CD1c-positive myeloid dendritic cell (primary cell): ENCODE measurements at regions not wholly inside any gene's neighbourhood (a gene's known extent, or its start where the extent isn't known, plus 50 kb on each side); places are given as distances from the start of the nearest gene placed in this dataset.
"Not testable (repeated sequence)": the region's sequence is repeated elsewhere in the genome, so short reads cannot be mapped to it uniquely, and the experiment has no call there.

ENCODE experiments used
- DNase-seq: peaks from one replicate; pipeline ENCODE4 v3.0.0-alpha.2; 2016; ENCODE audit errors: extremely low spot score

- no peak for DNase-seq
Measured at GRCh38 chr5:17978954-17979353, 344.7 kb downstream of the TAF11L14 start.

GRCh38 chr5:17982626-17983025 is 348.4 kb downstream of the TAF11L14 start:
- DNase-seq = not testable (repeated sequence)

GRCh38 chr5:17989036-17989435 is 354.8 kb downstream of the TAF11L14 start:
- no peak for DNase-seq

GRCh38 chr5:17989567-17990563 is 355.6 kb downstream of the TAF11L14 start:
- DNase-seq = no peak

GRCh38 chr5:17991775-17992174 is 357.5 kb downstream of the TAF11L14 start:
- no peak for DNase-seq

- no peak for DNase-seq
Measured at GRCh38 chr5:17992291-17992690, 358.0 kb downstream of the TAF11L14 start.

GRCh38 chr5:17995997-17996396 is 361.7 kb downstream of the TAF11L14 start:
- DNase-seq = no peak

GRCh38 chr5:17999858-18000257 is 365.6 kb downstream of the TAF11L14 start:
- DNase-seq = no peak

GRCh38 chr5:18000744-18001143 is 366.5 kb downstream of the TAF11L14 start:
- no peak for DNase-seq

- DNase-seq = no peak
Measured at GRCh38 chr5:18003312-18003711, 369.1 kb downstream of the TAF11L14 start.

GRCh38 chr5:18003784-18004183 is 369.5 kb downstream of the TAF11L14 start:
- DNase-seq = no peak

- DNase-seq = not testable (repeated sequence)
Measured at GRCh38 chr5:18006235-18006634, 372.0 kb downstream of the TAF11L14 start.

- no peak for DNase-seq
Measured at GRCh38 chr5:18008940-18009339, 374.7 kb downstream of the TAF11L14 start.

- no peak for DNase-seq
Measured at GRCh38 chr5:18010053-18010452, 375.8 kb downstream of the TAF11L14 start.

GRCh38 chr5:18018472-18018871 is 384.2 kb downstream of the TAF11L14 start:
- no peak for DNase-seq

- DNase-seq = no peak
Measured at GRCh38 chr5:18023275-18023674, 389.0 kb downstream of the TAF11L14 start.

GRCh38 chr5:18023986-18024385 is 389.7 kb downstream of the TAF11L14 start:
- DNase-seq = no peak

- no peak for DNase-seq
Measured at GRCh38 chr5:18024542-18024941, 390.3 kb downstream of the TAF11L14 start.

- no peak for DNase-seq
Measured at GRCh38 chr5:18027241-18027867, 393.1 kb downstream of the TAF11L14 start.

- no peak for DNase-seq
Measured at GRCh38 chr5:18028036-18028435, 393.8 kb downstream of the TAF11L14 start.

- DNase-seq = no peak
Measured at GRCh38 chr5:18032744-18033143, 398.5 kb downstream of the TAF11L14 start.

- no peak for DNase-seq
Measured at GRCh38 chr5:18036531-18036930, 402.3 kb downstream of the TAF11L14 start.

- no peak for DNase-seq
Measured at GRCh38 chr5:18037718-18038117, 403.5 kb downstream of the TAF11L14 start.
